ENCODE measurements at regions not wholly inside any gene's neighbourhood (a gene's known extent, or its start where the extent isn't known, plus 50 kb on each side); places are given as distances from the start of the nearest gene placed in this dataset.

DNA sequence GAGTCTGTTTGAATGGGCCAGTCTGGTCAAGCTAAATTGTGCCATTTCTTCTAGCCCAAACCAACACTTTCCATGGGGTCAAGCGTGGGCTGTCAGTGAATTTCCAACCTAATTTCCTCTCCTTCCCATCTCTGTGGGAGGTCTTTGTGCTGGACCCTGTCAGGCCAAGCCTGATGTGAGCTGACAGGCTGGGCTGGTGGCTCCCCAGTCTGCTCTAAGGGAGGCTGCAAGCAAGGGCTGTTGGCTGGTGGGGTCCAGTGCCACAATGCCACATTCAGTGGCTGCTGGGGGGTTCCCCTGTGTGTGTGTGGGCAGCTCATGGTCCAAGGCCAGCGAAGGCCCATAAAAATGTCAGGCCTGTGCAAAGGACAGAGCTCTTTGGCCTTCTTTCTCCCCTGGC is 216.1 kb downstream of the OPA1 start:
- TF ChIP-seq, protein P1, sequence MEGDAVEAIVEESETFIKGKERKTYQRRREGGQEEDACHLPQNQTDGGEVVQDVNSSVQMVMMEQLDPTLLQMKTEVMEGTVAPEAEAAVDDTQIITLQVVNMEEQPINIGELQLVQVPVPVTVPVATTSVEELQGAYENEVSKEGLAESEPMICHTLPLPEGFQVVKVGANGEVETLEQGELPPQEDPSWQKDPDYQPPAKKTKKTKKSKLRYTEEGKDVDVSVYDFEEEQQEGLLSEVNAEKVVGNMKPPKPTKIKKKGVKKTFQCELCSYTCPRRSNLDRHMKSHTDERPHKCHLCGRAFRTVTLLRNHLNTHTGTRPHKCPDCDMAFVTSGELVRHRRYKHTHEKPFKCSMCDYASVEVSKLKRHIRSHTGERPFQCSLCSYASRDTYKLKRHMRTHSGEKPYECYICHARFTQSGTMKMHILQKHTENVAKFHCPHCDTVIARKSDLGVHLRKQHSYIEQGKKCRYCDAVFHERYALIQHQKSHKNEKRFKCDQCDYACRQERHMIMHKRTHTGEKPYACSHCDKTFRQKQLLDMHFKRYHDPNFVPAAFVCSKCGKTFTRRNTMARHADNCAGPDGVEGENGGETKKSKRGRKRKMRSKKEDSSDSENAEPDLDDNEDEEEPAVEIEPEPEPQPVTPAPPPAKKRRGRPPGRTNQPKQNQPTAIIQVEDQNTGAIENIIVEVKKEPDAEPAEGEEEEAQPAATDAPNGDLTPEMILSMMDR (IDR thresholded peaks at IDR 0.05): no peak
- no peak for TF ChIP-seq POLR2A (IDR thresholded peaks at IDR 0.05)
